C4-2B (cell line): ENCODE measurements at regions not wholly inside any gene's neighbourhood (a gene's known extent, or its start where the extent isn't known, plus 50 kb on each side); places are given as distances from the start of the nearest gene placed in this dataset.

Source experiments
- H3K27ac ChIP-seq: fragments of 450-650 bp; 2 replicates; pipeline ENCODE4 v1.5.1; 2017
- CTCF ChIP-seq: fragments of 450-650 bp; conservative IDR thresholded peaks from 2 replicates; pipeline ENCODE4 v1.5.1; 2017; ENCODE audit warnings: mild to moderate bottlenecking
- ZFX ChIP-seq: fragments of 450-650 bp; IDR thresholded peaks from 2 replicates; pipeline ENCODE4 v1.6.1; 2017

GRCh38 chr14:25521616-25522015 lies 471.7 kb upstream of the STXBP6 start:
- no peak overlapping the region for H3K27ac ChIP-seq
- TF ChIP-seq ZFX = no peak
- no peak for TF ChIP-seq CTCF

GRCh38 chr14:25520821-25521220 lies 470.9 kb upstream of the STXBP6 start:
- no peak for TF ChIP-seq CTCF
- H3K27ac ChIP-seq = no peak overlapping the region

GRCh38 chr14:25518364-25518763 lies 468.4 kb upstream of the STXBP6 start:
- TF ChIP-seq CTCF (no peak; the same call in 1 of the 2 replicates), ZFX (no peak)
- H3K27ac ChIP-seq = no peak overlapping the region

GRCh38 chr14:25516838-25517237 lies 466.9 kb upstream of the STXBP6 start:
- no peak overlapping the region for H3K27ac ChIP-seq
- TF ChIP-seq ZFX (no peak), CTCF (peak; percentile 35)

- peak overlapping the region; percentile 50; the same call in 1 of the 2 replicates for H3K27ac ChIP-seq
- TF ChIP-seq ZFX (no peak), CTCF (no peak)
Measured at GRCh38 chr14:25508845-25509244, 458.9 kb upstream of the STXBP6 start.

- H3K27ac ChIP-seq = no peak overlapping the region
- TF ChIP-seq ZFX = no peak
- no peak for TF ChIP-seq CTCF
Measured at GRCh38 chr14:25501749-25502148, 451.8 kb upstream of the STXBP6 start.

GRCh38 chr14:25488961-25489360 lies 439.0 kb upstream of the STXBP6 start:
- no peak for TF ChIP-seq CTCF
- TF ChIP-seq ZFX = no peak
- no peak overlapping the region for H3K27ac ChIP-seq
